GM08714 (cell line): ENCODE measurements at regions not wholly inside any gene's neighbourhood (a gene's known extent, or its start where the extent isn't known, plus 50 kb on each side); places are given as distances from the start of the nearest gene placed in this dataset.
"Not testable (repeated sequence)": the region's sequence is repeated elsewhere in the genome, so short reads cannot be mapped to it uniquely, and the experiment has no call there.

Experiments
- H3K4me3 ChIP-seq: fragments of 200-500 bp; sonication (Bioruptor generic); 2 replicates; pipeline ENCODE4 v1.5.1; 2014; ENCODE audit warnings: mild to moderate bottlenecking, low read length, inconsistent platforms
- ZNF274 ChIP-seq: IDR thresholded peaks from 2 replicates; pipeline ENCODE4 v1.6.1; 2012; ENCODE audit warnings: mild to moderate bottlenecking, low read depth, low read length

- no peak for TF ChIP-seq ZNF274
Measured at GRCh38 chr6:145276756-145277155, 458.6 kb downstream of the EPM2A start.

GRCh38 chr6:145277358-145278086 is 457.8 kb downstream of the EPM2A start:
- H3K4me3 ChIP-seq = no peak overlapping the region
- no peak for TF ChIP-seq ZNF274

More at GRCh38 chr6:145276756-145277155, 458.6 kb downstream of the EPM2A start:
- no peak overlapping the region for H3K4me3 ChIP-seq

DNA sequence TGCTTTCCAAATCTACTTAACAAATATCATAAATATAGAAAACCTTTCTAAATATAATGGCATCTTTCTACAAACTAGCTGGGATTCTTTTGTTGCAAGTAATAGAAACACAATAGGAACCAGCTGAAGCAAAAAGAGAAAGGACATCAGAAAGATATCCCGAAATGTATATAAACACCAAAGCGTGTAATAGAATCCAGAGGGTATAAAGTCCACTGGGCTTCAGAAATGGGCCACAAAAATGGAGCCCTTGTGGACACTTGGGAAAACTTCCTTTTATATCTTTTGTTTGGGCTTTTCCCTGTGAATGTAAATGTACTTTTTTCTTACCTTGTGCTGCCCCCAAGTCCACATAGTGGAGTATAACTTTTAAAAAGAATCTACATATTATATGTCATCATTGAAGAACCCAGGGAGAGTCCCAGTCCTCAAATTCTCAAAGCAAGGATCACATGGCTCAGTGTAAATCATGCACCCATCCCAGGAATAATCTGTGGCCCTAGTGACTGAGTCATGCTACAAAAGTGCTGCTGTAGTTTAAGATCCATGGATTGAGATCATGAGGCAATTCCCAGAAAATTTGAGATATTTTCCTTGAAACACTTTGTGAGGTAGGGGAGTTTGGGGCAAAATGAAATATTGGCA is 457.0 kb downstream of the EPM2A start:
- TF ChIP-seq ZNF274 = no peak
- no peak overlapping the region for H3K4me3 ChIP-seq

DNA sequence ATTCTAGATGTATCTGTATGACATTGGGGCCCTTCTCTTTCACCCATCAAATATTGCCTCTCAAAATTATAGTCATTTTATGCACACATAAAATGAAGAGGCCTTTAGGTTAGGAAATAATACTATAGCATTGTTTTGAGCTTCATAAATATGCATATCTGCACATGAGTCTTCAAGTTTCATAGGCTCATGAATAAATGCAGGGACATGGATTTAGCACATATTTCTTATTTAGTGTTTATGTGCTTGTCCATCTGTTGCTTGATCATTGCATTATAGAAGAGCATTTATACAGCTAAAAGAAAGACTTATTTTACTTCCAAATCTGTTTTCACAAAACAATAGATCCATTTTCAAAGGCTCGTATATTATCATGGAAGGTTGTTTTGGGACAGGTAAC is 455.8 kb downstream of the EPM2A start:
- TF ChIP-seq ZNF274 = no peak
- no peak overlapping the region for H3K4me3 ChIP-seq

DNA sequence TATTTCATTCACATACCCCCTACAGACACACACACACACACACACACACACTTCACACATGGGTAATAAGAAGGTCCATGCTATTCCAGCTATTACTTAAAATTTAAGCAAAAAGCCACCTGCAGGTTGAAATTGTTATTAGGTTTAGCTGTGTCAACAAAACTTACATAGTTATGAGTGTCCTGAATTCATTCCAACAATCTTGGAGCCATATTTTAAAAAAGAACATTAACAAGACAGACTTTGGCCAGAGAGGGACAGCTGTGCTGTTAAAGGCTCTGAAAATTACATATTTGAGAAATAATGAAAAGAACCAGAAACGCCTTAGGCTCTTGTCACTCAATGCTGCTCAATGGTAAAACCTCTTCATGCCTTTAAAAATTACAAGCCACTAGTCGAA is 455.3 kb downstream of the EPM2A start:
- no peak overlapping the region for H3K4me3 ChIP-seq
- TF ChIP-seq ZNF274 = no peak

GRCh38 chr6:145283209-145283608 is 452.1 kb downstream of the EPM2A start:
- H3K4me3 ChIP-seq = not testable (repeated sequence)

DNA sequence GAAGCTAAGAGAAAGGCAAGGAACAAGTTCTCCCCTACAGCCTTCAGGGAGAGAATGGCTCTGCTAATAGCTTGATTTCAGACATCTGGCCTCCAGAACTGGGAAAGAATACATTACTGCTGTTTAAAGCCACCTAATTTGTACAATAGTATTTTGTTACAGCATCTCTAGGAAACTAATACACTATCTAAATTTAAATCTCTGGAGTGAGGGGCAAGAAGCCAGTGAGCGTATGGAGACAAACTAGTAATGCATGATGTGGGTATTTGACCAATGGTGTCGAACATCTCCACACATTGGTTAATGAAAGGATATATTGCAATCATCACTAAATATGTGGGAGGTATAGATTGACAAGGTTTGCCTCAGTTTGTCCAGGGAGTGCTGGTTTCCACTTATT is 451.5 kb downstream of the EPM2A start:
- H3K4me3 ChIP-seq = no peak overlapping the region

GRCh38 chr6:145286916-145287315 is 448.4 kb downstream of the EPM2A start:
- no peak for TF ChIP-seq ZNF274
- no peak overlapping the region for H3K4me3 ChIP-seq

More for the DNA sequence above, 451.5 kb downstream of the EPM2A start:
- TF ChIP-seq ZNF274 = no peak

DNA sequence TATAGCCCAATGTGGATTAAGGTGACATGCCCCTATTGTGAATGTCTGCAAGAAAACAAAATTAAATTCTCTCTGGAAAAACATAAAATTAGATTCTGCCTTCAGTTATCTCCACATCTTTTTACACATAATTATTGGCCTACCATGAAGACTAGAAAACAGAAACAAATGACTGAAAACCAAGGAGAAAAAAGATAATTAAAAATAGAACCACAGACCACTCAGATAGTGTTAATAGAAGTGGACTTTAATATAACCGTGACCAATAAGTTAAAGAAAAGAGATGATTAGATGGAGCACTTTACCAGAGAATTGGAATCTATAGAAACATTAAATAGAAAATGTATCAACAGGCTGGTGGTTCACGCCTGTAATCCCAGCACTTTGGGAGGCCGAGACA is 445.7 kb downstream of the EPM2A start:
- no peak for TF ChIP-seq ZNF274
- H3K4me3 ChIP-seq = no peak overlapping the region

DNA sequence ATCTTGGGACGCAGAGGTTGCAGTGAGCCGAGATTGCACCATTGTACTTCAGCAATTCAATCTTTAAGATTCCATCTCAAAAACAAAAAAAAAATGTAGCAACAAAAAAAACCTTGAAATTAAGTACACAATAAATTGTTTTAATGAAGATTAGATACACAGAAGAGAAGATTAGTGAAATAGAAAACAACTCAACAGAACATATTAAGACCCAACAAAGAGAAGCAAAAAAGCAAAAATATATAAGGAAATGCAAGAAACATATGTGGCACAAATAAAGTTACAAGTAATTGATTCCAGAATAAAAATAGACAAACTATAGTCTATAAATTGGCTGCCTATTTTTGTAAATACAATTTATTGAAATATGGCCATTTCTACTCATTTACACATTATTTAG is 445.2 kb downstream of the EPM2A start:
- TF ChIP-seq ZNF274 = no peak
- H3K4me3 ChIP-seq = no peak overlapping the region

DNA sequence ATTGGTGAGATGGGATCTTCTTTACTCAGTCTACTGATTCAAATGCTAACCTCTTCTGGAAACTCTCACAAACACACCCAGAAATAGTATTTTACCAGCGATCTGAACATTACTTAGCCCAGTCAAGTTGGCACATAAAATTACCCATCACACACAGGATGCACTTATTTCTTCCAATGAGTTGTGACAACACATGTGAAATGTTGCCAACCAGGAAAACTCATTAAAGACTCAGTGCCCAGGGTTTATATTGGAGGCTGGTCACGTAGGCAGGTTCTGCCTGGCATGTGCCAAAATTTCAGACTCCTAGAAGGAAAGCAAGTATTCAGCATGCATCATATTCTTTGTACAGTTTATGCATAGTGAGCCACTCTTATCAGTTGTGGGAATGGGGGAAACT is 443.3 kb downstream of the EPM2A start:
- TF ChIP-seq ZNF274 = no peak
- no peak overlapping the region for H3K4me3 ChIP-seq

DNA sequence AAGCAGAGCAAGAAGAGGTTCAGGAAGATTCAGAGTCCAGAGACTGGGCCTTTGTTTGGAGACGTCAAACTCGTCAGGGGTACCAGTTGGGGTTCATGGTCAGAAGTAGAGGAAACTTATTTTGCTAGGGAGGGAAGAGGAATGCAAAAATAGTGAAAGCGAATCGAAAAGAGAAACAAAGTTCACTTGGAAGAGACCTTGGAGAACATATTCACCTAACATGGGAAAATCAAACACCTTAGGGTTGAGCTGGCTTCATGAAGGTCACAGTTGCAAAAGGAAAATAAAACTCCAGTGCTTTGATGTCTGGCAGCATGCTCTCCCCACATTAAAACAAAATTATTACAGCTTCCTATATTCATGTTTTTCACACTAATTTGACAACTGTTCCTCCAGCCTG is 440.4 kb downstream of the EPM2A start:
- no peak overlapping the region for H3K4me3 ChIP-seq
- no peak for TF ChIP-seq ZNF274

DNA sequence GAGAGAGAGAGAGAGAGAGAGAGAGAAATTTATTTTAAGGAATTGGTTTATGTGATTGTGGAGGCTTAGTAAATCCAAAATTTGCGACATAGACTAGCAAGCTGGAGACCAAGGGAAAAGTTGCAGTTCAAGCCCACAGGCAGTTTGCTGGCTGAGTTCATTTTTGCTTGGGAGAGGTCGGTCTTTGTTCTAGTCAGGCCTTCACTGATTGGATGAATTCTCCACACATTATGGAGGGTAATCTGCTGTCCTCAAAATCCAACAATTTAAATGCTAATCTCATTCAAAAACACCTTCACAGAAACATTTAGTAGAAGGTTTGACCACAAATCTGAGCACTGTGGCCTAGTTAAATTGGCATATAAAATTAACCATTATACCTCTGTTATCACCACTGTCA is 439.6 kb downstream of the EPM2A start:
- TF ChIP-seq ZNF274 = no peak
- H3K4me3 ChIP-seq = no peak overlapping the region

- no peak for TF ChIP-seq ZNF274
- H3K4me3 ChIP-seq = no peak overlapping the region
Measured at GRCh38 chr6:145305670-145306069, 429.6 kb downstream of the EPM2A start.

DNA sequence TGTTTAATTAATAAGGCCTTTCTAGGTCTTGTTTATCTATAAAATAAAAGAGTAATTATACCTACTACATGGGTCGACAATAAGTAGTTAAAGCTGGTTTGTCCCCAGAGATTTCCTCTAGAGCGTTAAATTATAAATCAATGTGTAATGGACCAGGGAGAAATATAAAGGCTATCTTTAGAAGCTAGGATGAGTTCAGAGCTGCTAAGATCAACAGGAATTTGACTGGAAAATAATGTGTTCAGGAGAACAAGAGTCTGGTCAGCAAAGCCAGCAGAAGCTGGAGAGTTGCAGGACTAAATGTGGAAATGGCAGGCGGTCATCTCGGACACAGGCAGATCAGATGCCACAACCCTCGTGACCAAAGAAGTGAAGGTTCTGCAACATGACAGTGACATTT is 428.8 kb downstream of the EPM2A start:
- no peak overlapping the region for H3K4me3 ChIP-seq
- TF ChIP-seq ZNF274 = no peak
